OCI-LY1 (cell line): ENCODE measurements at regions not wholly inside any gene's neighbourhood (a gene's known extent, or its start where the extent isn't known, plus 50 kb on each side); places are given as distances from the start of the nearest gene placed in this dataset.

Experiments used
- CTCF ChIP-seq: fragments of 200-600 bp; sonication (generic), shearing (Covaris generic); IDR thresholded peaks from 2 replicates; pipeline ENCODE4 v1.5.1; 2017; ENCODE audit warnings: mild to moderate bottlenecking, antibody characterized with exemption, low read length, moderate library complexity, mixed read lengths
- EZH2 ChIP-seq: fragments of 200-600 bp; sonication (generic), shearing (Covaris generic); IDR thresholded peaks from 2 replicates; pipeline ENCODE4 v1.8.0; 2017; ENCODE audit warnings: borderline replicate concordance, mixed run types, mild to moderate bottlenecking, antibody characterized with exemption, low read length, moderate library complexity, mixed read lengths

GRCh38 chr10:4623200-4623599, 202.8 kb upstream of the AKR1E2 start:
- TF ChIP-seq CTCF: no peak
- TF ChIP-seq EZH2: no peak
